ENCODE measurements at regions not wholly inside any gene's neighbourhood (a gene's known extent, or its start where the extent isn't known, plus 50 kb on each side); places are given as distances from the start of the nearest gene placed in this dataset.

DNA sequence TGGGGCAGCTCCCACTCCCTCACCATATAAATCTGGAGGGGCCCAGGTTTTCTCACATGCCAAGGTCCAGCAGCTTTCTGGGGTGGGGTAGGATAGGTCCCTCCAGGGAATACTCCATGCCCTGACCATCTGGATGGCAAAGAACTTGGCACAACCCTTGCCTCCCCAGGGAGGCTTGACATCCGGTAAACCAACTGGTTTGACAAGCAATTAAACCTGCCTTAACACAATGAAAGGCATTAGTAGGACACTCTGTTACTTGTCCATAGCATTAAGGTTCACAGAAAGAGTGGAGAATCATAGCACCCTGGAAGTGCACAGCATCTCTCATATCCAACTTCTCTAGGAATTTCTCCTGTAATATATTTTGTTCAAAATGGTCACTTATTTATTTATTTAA lies 63.9 kb upstream of the MAF start:
- no peak for DNase-seq

- no peak for DNase-seq
Observed at GRCh38 chr16:79662669-79663313, 62.3 kb upstream of the MAF start.

GRCh38 chr16:79662122-79662521 lies 61.6 kb upstream of the MAF start:
- DNase-seq = no peak

- DNase-seq = no peak
Observed at GRCh38 chr16:79661578-79661977, 61.0 kb upstream of the MAF start.

DNA sequence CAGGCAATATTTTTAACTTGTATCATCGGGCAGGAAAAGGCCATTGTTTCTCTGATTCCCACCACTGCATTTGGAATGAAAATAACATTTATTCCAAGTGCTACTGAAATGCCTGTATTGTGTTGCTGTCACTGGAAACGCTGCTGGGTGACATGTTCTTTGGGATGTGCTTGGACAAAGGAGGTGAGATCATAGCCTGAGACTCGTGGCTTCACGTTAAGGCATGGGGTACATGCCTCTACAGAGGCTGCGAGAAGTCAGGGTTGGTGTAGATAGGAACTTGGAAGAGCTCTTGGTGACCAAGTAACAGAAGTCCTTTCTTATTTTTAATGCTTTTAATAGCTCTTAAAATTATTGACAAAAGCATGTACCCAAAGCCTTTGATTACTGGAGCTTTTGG lies 58.8 kb upstream of the MAF start:
- DNase-seq = no peak

GRCh38 chr16:79658301-79659033 lies 57.9 kb upstream of the MAF start:
- DNase-seq = no peak

DNA sequence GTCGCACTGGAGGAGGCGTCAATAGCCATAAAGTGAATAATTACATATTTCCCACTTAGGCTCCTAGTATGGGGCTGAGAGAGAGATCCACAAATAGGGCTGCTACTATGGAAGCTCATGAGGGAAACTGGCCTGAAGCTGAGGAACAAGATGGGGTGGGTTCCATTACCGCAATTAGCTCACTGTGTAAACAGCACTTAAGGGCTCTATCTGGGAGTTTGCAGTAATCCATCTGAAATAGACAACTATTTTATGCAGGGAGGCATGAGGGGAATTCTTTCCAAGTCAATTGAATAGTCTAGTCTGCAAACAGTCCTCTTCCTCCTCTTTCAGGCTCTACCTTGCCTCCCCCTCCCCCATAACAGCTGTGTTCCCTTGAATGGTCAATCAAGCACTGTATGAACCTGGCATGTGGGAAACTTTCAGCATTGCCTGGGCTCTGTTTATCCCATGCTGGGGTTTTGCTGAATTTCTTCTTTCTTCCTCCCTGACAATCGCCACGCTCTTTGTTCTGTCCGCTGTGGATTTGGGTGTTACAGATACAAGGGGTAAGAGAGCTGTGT lies 56.1 kb upstream of the MAF start:
- no peak for DNase-seq

DNA sequence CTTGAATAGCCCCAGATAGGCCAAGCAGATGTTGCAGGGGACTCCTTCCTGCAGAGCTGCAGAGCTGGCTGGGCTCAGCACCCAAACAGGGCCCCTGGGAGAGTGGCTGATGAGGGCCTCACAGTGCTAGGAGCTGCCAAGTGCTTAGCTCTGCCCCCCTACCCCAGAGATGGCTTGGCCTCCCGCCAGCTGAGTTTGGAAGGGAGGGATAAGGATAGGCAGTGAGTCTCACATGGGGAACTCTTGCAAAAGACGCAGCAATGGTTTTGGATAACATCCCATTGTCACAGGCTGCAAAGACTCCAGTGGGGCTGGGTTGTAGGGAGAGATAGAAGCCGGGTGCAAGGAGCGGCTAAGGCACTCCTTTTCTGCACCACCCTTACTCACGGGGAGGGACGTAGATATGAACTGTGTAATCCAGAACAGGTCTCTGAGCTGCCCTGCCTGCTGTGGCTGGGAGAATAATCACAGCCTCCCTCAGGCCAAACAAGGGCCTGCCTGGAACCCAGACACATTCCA lies 52.9 kb upstream of the MAF start:
- DNase-seq = no peak

DNA sequence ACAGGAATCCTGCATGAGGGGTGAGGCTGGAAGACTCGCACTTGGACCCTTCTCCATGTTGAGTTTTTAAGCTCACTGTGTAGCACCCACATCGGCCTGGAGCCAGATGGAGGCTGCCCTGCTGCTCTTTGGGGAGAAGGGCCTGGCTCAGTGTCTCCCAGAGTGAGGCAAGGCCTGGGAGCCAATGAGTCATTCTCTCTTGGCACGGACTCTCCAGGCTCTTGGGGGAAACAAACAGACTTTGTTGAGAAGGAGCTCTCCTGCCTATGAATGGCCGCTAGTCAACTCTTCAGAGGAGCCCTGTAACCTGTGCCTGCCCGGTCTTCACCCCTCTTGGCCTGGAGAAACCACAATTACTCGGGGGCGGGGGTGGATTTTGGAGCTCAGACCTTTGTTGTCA lies 50.8 kb upstream of the MAF start:
- DNase-seq = no peak
